ENCODE measurements at regions not wholly inside any gene's neighbourhood (a gene's known extent, or its start where the extent isn't known, plus 50 kb on each side); places are given as distances from the start of the nearest gene placed in this dataset.

DNA sequence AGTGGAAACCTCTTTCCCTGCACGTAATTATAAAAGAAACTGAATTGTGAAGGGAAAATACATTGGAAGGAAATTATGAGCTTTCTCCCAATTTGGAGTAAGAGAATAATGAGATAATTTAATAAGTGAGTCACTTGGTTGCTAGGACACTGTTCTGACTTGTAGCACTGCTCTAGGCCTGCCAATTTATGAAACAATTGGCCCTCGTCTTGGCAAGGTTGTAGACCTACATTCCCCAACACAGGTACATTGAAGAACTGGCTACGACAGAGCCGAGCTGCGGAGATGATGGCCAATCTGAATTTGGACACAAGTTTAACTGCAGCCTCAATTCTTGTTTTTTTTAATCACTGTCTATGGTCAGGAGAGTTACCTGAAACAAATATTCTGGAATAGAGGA is 674.1 kb downstream of the MECOM start:
- no peaks in the 10 kb centered on the region for H3K27me3 Mint-ChIP-seq
- H3K4me3 Mint-ChIP-seq, result no peak overlapping the region
- no peak for DNase-seq (ENCODE audit: extremely low spot score, unreplicated experiment)
- TF ChIP-seq CTCF (conservative IDR thresholded peaks at IDR 0.05), result no peak
- no peaks in the 10 kb centered on the region for H3K36me3 Mint-ChIP-seq
- no peak overlapping the region for H3K27ac Mint-ChIP-seq
- H3K4me1 Mint-ChIP-seq (ENCODE audit: unreplicated experiment), result no peaks in the 10 kb centered on the region
- no peaks in the 10 kb centered on the region for H3K9me3 Mint-ChIP-seq

- H3K36me3 Mint-ChIP-seq, result no peaks in the 10 kb centered on the region
- no peaks in the 10 kb centered on the region for H3K27me3 Mint-ChIP-seq
- no peaks in the 10 kb centered on the region for H3K4me1 Mint-ChIP-seq (ENCODE audit: unreplicated experiment)
- no peak for TF ChIP-seq CTCF (conservative IDR thresholded peaks at IDR 0.05)
- H3K27ac Mint-ChIP-seq, result no peak overlapping the region
- H3K9me3 Mint-ChIP-seq, result no peaks in the 10 kb centered on the region
- DNase-seq (ENCODE audit: extremely low spot score, unreplicated experiment), result no peak
- no peak overlapping the region for H3K4me3 Mint-ChIP-seq
Measured at GRCh38 chr3:168988853-168989252, 674.7 kb downstream of the MECOM start.

- H3K9me3 Mint-ChIP-seq, result no peaks in the 10 kb centered on the region
- H3K4me3 Mint-ChIP-seq, result no peak overlapping the region
- TF ChIP-seq CTCF (conservative IDR thresholded peaks at IDR 0.05), result no peak
- no peaks in the 10 kb centered on the region for H3K4me1 Mint-ChIP-seq (ENCODE audit: unreplicated experiment)
- H3K27me3 Mint-ChIP-seq, result no peaks in the 10 kb centered on the region
- H3K36me3 Mint-ChIP-seq, result no peaks in the 10 kb centered on the region
- H3K27ac Mint-ChIP-seq, result no peak overlapping the region
- DNase-seq (ENCODE audit: extremely low spot score, unreplicated experiment), result no peak
Measured at GRCh38 chr3:168984872-168985271, 678.6 kb downstream of the MECOM start.

DNA sequence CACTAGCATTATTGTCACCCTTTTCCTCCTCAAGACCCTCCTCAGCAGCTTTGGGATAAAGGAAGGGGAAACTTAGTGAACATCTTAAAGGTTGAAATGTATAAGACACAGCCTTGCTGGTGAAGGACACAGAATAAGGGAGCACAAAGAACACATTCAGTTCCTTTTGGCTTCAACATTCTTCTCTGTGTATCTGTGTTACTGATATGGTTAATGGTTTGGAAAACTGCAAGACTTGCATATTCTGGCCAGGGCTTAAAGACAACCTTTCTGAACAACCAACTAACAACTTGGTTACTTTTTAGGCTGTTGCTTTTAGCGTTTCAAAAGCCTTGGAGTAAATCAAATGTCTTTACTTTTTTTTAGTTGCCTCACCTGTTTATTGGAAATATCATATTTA is 680.5 kb downstream of the MECOM start:
- no peak for DNase-seq (ENCODE audit: extremely low spot score, unreplicated experiment)
- TF ChIP-seq CTCF (conservative IDR thresholded peaks at IDR 0.05), result no peak
- H3K9me3 Mint-ChIP-seq, result no peaks in the 10 kb centered on the region
- no peak overlapping the region for H3K4me3 Mint-ChIP-seq
- peaks cover 3% of the 10 kb centered on the region for H3K4me1 Mint-ChIP-seq (ENCODE audit: unreplicated experiment)
- no peak overlapping the region for H3K27ac Mint-ChIP-seq
- H3K27me3 Mint-ChIP-seq, result no peaks in the 10 kb centered on the region
- H3K36me3 Mint-ChIP-seq, result no peaks in the 10 kb centered on the region

DNA sequence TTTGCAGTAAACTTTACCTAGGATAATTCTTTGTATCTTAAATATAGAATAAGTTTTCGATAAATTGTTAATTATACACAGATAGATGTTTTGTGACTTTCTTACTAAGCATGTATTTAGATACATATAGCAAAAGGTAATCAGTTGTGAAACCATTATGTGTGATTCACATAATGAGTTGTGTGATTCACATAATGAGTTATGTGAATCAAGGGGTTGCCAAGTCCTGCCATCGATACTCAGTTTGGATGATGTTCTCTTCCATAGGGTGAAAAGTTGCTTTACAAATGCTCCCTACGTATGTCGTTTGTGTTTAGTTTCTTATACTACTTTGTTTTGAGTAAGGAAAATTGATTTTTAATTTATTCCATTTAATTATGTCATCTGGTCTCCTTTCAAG is 682.1 kb downstream of the MECOM start:
- no peaks in the 10 kb centered on the region for H3K27me3 Mint-ChIP-seq
- H3K9me3 Mint-ChIP-seq, result no peaks in the 10 kb centered on the region
- no peak overlapping the region for H3K4me3 Mint-ChIP-seq
- H3K36me3 Mint-ChIP-seq, result no peaks in the 10 kb centered on the region
- no peak for TF ChIP-seq CTCF (conservative IDR thresholded peaks at IDR 0.05)
- DNase-seq (ENCODE audit: extremely low spot score, unreplicated experiment), result no peak
- H3K27ac Mint-ChIP-seq, result no peak overlapping the region
- H3K4me1 Mint-ChIP-seq (ENCODE audit: unreplicated experiment), result peaks cover 6% of the 10 kb centered on the region

DNA sequence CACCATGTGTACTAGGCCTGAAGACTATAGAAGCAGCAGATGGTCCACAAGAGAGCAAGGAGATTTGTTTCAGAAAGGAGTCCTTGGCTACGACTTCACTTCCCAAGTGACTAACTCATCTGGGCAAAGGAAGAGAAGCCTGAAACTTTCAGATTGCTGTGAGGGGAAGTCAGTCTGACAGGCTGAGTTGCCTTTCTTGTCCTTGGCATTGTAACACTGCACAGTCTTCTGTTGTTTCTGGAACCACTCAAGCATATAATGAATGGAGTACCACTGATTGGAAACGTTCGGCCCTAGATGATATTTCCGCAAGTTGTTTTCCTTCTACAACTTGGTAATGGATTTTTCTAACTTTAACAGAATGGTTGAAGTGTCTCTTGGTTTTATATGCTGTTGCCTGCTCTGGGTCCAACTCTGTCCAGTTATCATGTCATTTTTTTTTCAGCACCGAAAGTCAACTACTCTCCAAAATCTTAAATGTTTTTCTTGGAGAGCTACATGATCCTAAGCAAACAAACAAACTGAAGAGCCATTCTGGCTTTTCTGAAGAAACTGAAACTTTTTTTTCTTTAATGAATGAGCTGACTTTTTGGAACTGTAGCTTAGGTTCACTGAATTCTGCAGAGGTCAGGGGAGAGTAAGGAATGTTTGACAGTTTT is 685.7 kb downstream of the MECOM start:
- Mint-ChIP-seq H3K27me3 (no peaks in the 10 kb centered on the region), H3K4me3 (no peak overlapping the region), H3K4me1 (ENCODE audit: unreplicated experiment) (peaks cover 6% of the 10 kb centered on the region), H3K9me3 (no peaks in the 10 kb centered on the region), H3K27ac (no peak overlapping the region), H3K36me3 (no peaks in the 10 kb centered on the region)
- no peak for TF ChIP-seq CTCF (conservative IDR thresholded peaks at IDR 0.05)
- no peak for DNase-seq (ENCODE audit: extremely low spot score, unreplicated experiment)
